C4-2B (cell line): ENCODE measurements at regions not wholly inside any gene's neighbourhood (a gene's known extent, or its start where the extent isn't known, plus 50 kb on each side); places are given as distances from the start of the nearest gene placed in this dataset.

Experiments used
- ZFX ChIP-seq: fragments of 450-650 bp; IDR thresholded peaks from 2 replicates; pipeline ENCODE4 v1.6.1; 2017
- TF ChIP-seq, protein P1 (sequence below): fragments of 450-650 bp; conservative IDR thresholded peaks from 2 replicates; pipeline ENCODE4 v1.5.1; 2017; ENCODE audit warnings: mild to moderate bottlenecking

GRCh38 chr18:56490942-56491341 is 147.4 kb downstream of the TXNL1 start:
- TF ChIP-seq, protein P1, sequence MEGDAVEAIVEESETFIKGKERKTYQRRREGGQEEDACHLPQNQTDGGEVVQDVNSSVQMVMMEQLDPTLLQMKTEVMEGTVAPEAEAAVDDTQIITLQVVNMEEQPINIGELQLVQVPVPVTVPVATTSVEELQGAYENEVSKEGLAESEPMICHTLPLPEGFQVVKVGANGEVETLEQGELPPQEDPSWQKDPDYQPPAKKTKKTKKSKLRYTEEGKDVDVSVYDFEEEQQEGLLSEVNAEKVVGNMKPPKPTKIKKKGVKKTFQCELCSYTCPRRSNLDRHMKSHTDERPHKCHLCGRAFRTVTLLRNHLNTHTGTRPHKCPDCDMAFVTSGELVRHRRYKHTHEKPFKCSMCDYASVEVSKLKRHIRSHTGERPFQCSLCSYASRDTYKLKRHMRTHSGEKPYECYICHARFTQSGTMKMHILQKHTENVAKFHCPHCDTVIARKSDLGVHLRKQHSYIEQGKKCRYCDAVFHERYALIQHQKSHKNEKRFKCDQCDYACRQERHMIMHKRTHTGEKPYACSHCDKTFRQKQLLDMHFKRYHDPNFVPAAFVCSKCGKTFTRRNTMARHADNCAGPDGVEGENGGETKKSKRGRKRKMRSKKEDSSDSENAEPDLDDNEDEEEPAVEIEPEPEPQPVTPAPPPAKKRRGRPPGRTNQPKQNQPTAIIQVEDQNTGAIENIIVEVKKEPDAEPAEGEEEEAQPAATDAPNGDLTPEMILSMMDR, result no peak
- no peak for TF ChIP-seq ZFX
